ENCODE measurements at regions not wholly inside any gene's neighbourhood (a gene's known extent, or its start where the extent isn't known, plus 50 kb on each side); places are given as distances from the start of the nearest gene placed in this dataset.

- Mint-ChIP-seq H3K36me3 (no peaks in the 10 kb centered on the region), H3K9me3 (peaks cover 0 to 2% (median 0%) of the 10 kb centered on the region in 3 donors)
Observed at GRCh38 chr2:16268301-16269000, 328.1 kb downstream of the MYCN start.

GRCh38 chr2:16266571-16266970 is 326.2 kb downstream of the MYCN start:
- no peak overlapping the region for H3K4me3 Mint-ChIP-seq
- H3K36me3 Mint-ChIP-seq = no peaks in the 10 kb centered on the region
- no peaks in the 10 kb centered on the region for H3K27me3 Mint-ChIP-seq
- H3K9me3 Mint-ChIP-seq = peaks cover 0 to 2% (median 0%) of the 10 kb centered on the region in 3 donors
- H3K4me1 Mint-ChIP-seq = no peaks in the 10 kb centered on the region
- H3K27ac Mint-ChIP-seq = no peak overlapping the region

More at GRCh38 chr2:16268301-16269000, 328.1 kb downstream of the MYCN start:
- Mint-ChIP-seq H3K4me3 (peak overlapping the region in 1 of 4 donors; percentile 55), H3K27me3 (no peaks in the 10 kb centered on the region), H3K4me1 (no peaks in the 10 kb centered on the region), H3K27ac (no peak overlapping the region)

GRCh38 chr2:16264931-16265540 is 324.7 kb downstream of the MYCN start:
- Mint-ChIP-seq H3K27me3 (no peaks in the 10 kb centered on the region), H3K36me3 (no peaks in the 10 kb centered on the region), H3K9me3 (peaks cover 0 to 2% (median 0%) of the 10 kb centered on the region in 3 donors), H3K27ac (no peak overlapping the region), H3K4me3 (no peak overlapping the region), H3K4me1 (no peaks in the 10 kb centered on the region)

- Mint-ChIP-seq H3K27ac (no peak overlapping the region), H3K4me1 (no peaks in the 10 kb centered on the region), H3K9me3 (peaks cover 0 to 2% (median 0%) of the 10 kb centered on the region in 3 donors), H3K36me3 (no peaks in the 10 kb centered on the region), H3K4me3 (no peak overlapping the region), H3K27me3 (no peaks in the 10 kb centered on the region)
Observed at GRCh38 chr2:16264491-16264890, 324.1 kb downstream of the MYCN start.

- no peak overlapping the region for H3K4me3 Mint-ChIP-seq
- H3K27me3 Mint-ChIP-seq = no peaks in the 10 kb centered on the region
- H3K27ac Mint-ChIP-seq = no peak overlapping the region
- H3K4me1 Mint-ChIP-seq = no peaks in the 10 kb centered on the region
- no peaks in the 10 kb centered on the region for H3K36me3 Mint-ChIP-seq
- peaks cover 0 to 2% (median 0%) of the 10 kb centered on the region in 3 donors for H3K9me3 Mint-ChIP-seq
Observed at GRCh38 chr2:16263241-16263890, 323.0 kb downstream of the MYCN start.

GRCh38 chr2:16262526-16263178 is 322.3 kb downstream of the MYCN start:
- Mint-ChIP-seq H3K4me3 (no peak overlapping the region), H3K27me3 (no peaks in the 10 kb centered on the region), H3K4me1 (no peaks in the 10 kb centered on the region), H3K27ac (no peak overlapping the region), H3K36me3 (no peaks in the 10 kb centered on the region), H3K9me3 (peaks cover 0 to 2% (median 0%) of the 10 kb centered on the region in 3 donors)

GRCh38 chr2:16261791-16262190 is 321.4 kb downstream of the MYCN start:
- Mint-ChIP-seq H3K4me3 (no peak overlapping the region), H3K27me3 (no peaks in the 10 kb centered on the region), H3K4me1 (no peaks in the 10 kb centered on the region), H3K27ac (no peak overlapping the region), H3K9me3 (peaks cover 0 to 2% (median 0%) of the 10 kb centered on the region in 3 donors), H3K36me3 (no peaks in the 10 kb centered on the region)

- no peaks in the 10 kb centered on the region for H3K4me1 Mint-ChIP-seq
- no peak overlapping the region for H3K4me3 Mint-ChIP-seq
- H3K27ac Mint-ChIP-seq = no peak overlapping the region
- H3K27me3 Mint-ChIP-seq = no peaks in the 10 kb centered on the region
- no peaks in the 10 kb centered on the region for H3K36me3 Mint-ChIP-seq
- peaks cover 0 to 2% (median 0%) of the 10 kb centered on the region in 3 donors for H3K9me3 Mint-ChIP-seq
Observed at GRCh38 chr2:16261071-16261470, 320.7 kb downstream of the MYCN start.

GRCh38 chr2:16260041-16260830 is 319.9 kb downstream of the MYCN start:
- Mint-ChIP-seq H3K4me3 (no peak overlapping the region), H3K27ac (no peak overlapping the region), H3K27me3 (no peaks in the 10 kb centered on the region), H3K9me3 (peaks cover 0 to 2% (median 0%) of the 10 kb centered on the region in 3 donors), H3K36me3 (no peaks in the 10 kb centered on the region), H3K4me1 (no peaks in the 10 kb centered on the region)

GRCh38 chr2:16259010-16259409 is 318.7 kb downstream of the MYCN start:
- peaks cover 0 to 6% (median 2%) of the 10 kb centered on the region in 3 donors for H3K9me3 Mint-ChIP-seq
- H3K4me1 Mint-ChIP-seq = no peaks in the 10 kb centered on the region
- H3K27ac Mint-ChIP-seq = no peak overlapping the region
- no peak overlapping the region for H3K4me3 Mint-ChIP-seq
- no peaks in the 10 kb centered on the region for H3K36me3 Mint-ChIP-seq
- H3K27me3 Mint-ChIP-seq = peaks cover 5% of the 10 kb centered on the region

- peaks cover 0 to 7% (median 2%) of the 10 kb centered on the region in 3 donors for H3K9me3 Mint-ChIP-seq
- H3K27ac Mint-ChIP-seq = no peak overlapping the region
- H3K4me1 Mint-ChIP-seq = no peaks in the 10 kb centered on the region
- no peak overlapping the region for H3K4me3 Mint-ChIP-seq
- no peaks in the 10 kb centered on the region for H3K36me3 Mint-ChIP-seq
- H3K27me3 Mint-ChIP-seq = peaks cover 10% of the 10 kb centered on the region
Observed at GRCh38 chr2:16258350-16258749, 318.0 kb downstream of the MYCN start.

GRCh38 chr2:16257322-16258028 is 317.1 kb downstream of the MYCN start:
- peaks cover 0 to 6% (median 2%) of the 10 kb centered on the region in 3 donors for H3K9me3 Mint-ChIP-seq
- H3K27ac Mint-ChIP-seq = no peak overlapping the region
- no peak overlapping the region for H3K4me3 Mint-ChIP-seq
- no peaks in the 10 kb centered on the region for H3K36me3 Mint-ChIP-seq
- no peaks in the 10 kb centered on the region for H3K4me1 Mint-ChIP-seq
- H3K27me3 Mint-ChIP-seq = peaks cover 12% of the 10 kb centered on the region

- H3K4me3 Mint-ChIP-seq = no peak overlapping the region
- H3K9me3 Mint-ChIP-seq = peaks cover 0 to 6% (median 2%) of the 10 kb centered on the region in 3 donors
- H3K27ac Mint-ChIP-seq = no peak overlapping the region
- H3K4me1 Mint-ChIP-seq = no peaks in the 10 kb centered on the region
- H3K36me3 Mint-ChIP-seq = no peaks in the 10 kb centered on the region
- peaks cover 12% of the 10 kb centered on the region for H3K27me3 Mint-ChIP-seq
Observed at GRCh38 chr2:16256601-16257321, 316.4 kb downstream of the MYCN start.
